Left renal cortex interstitium (tissue), 4 donors: ENCODE measurements at regions not wholly inside any gene's neighbourhood (a gene's known extent, or its start where the extent isn't known, plus 50 kb on each side); places are given as distances from the start of the nearest gene placed in this dataset.

ENCODE experiments used
- DNase-seq, 4 donors: peaks; one replicate each; pipeline ENCODE4 v3.0.0-alpha.2; 2013; ENCODE audit warnings: low read depth in 4 of 4, low spot score in 2 of 4, missing footprints in 1 of 4

DNA sequence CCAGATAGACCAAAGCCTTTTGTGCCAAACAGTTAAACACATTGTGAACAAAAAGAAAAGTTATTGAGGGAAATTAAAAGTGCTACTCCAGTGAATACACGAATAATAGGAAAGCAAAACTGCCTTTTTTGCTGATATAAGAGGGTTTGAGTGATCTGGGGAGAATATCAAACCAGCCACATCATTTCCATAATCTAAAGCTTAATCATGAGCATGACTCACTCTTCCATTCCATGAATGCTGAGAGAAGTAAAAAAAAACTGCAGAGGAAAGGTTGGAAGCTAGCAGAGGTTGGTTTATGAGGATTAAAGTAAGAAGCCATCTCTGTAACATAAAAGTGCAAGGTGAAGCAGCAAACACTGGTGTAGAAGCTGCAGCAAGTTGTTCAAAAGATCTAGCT is 350.6 kb upstream of the NCAM2 start:
- DNase-seq, result no peak

DNA sequence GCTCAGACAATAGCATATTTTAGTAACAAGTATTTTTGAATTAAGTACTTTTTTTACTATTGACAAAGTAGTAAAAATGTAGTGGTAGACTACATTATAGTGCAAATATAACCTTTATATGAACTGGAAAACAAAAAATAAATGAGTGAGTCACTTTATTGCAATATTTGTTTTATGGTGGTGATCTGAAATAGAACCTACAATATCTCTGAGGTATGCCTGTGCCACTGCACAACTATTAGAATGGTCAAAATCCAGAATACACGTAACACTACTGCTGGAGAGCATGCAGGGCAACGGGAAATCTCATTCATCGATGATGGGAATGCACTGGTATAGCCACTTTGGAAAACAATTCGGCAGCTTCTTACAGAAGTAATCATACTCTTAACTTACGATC is 349.0 kb upstream of the NCAM2 start:
- DNase-seq, result no peak

DNA sequence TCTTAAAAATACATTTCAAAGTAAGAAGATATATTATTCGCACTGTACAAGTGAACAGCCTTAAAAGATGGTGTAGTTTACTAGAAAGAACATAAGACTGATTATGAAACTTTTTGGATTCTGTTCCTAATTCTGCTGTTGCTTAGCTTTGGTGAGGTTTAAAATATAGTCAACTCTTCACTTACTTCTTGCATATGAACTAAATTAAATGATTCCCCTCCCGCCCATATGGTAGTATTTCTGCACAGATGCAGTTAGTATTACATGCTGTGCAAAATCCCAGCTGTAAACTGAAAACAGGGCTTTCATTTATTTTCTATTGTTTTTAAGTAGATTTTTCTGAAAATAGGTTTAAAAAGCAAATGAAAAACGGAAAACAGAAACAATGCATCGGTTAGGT is 345.4 kb upstream of the NCAM2 start:
- no peak for DNase-seq

DNA sequence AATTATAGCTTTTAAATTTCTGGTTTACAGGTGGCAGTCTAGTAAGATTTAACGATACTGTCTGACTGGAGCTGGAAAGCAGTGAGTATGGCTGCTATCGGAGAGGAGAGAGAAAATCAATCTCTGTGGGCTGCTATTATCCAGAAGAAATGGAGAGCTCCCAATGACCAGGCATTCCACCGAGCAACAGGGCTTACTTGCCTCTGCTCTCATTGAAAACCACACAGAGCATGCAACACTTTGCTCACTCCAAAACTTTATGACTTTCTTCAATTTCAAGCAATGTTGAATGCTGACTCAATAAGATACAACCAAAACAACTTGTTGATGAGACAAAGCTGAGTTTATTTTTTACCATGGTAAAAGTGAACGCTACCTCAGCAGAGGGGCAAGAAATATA is 337.0 kb upstream of the NCAM2 start:
- no peak for DNase-seq

DNA sequence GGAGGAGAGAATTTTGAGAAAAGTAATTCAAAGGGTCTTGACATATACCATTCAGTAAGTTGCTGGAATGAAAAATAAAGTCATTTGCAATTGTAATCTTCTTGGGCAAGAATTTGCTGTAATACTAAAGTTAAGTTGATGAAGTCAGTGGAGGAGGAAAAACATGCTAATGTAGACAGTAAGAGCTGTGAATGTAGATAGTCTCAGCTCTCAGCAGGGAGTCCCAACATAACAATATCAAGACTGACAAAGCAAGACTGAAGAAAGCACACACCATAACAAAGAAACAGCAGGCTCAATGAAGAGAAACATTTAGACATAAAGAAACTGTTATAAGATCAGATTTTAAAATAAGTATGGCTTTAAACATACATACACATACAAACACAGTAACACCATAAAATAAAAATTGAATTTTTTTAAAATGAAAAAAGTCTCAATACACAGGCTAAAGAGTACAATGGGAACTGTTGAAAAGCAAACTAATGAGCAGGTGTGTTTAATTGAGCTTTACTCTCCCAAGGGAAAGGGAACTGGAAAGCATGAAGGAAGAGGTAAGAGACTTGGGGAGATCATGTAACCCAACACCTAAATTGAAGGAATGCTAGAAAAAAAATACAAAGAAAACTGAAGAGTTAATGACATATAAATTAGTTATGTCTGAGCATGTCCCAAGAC is 336.3 kb upstream of the NCAM2 start:
- DNase-seq, result no peak

DNA sequence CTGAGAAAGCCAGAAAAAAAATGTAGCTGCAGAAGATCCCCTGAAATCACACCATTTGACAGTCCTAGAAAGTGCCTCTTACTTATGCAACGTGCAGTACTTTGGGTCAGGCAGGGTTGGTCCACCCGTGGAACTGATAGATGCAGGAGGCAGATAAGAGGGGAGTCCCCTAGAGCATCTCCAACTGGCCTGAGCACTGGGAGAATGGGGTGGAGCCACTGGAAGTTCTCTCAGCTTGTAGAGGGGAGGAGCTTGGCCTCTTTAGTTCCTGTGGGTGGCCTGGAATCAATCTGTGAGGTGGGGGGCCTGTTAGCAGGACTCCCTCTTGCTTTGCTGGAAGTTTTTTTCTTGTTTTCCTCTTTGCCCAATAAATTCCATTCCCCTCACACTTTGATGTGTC is 335.7 kb upstream of the NCAM2 start:
- DNase-seq, result no peak

DNA sequence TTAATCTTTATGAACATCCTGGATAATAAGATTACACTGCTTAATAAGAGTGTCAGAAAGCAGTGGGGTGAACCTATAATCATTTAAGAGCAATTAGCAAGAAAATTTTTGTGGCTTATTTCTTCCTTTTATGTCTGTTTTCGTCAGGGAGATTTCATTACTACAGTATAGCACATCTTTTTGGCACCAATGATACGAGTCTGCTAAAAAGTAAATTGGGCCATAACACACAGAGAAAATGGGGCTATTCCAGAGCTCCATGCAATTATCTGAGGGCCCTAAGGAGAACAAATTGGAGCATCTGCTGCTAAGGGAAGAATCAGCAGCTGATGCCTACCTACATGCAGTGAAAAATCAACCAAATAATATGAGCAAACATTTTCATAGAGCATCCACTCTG is 330.3 kb upstream of the NCAM2 start:
- DNase-seq, result no peak

DNA sequence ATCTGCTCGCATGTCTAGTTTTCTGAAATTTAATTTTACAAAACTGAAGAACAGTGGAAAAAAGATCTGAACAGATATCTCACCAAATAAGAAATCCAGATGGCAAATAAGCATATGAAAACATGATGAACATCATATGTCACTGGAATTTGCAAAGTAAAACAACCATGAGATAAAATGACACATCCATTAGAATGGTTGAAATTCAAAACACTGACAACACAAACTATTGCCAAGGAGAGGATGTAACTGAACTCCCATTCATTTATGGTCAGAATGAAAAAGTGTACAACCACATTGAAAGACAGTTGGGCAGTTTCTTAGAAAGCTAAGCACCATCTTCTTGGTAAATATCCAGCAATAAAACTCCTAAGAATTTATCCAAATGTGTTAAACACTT is 312.7 kb upstream of the NCAM2 start:
- no peak for DNase-seq

DNA sequence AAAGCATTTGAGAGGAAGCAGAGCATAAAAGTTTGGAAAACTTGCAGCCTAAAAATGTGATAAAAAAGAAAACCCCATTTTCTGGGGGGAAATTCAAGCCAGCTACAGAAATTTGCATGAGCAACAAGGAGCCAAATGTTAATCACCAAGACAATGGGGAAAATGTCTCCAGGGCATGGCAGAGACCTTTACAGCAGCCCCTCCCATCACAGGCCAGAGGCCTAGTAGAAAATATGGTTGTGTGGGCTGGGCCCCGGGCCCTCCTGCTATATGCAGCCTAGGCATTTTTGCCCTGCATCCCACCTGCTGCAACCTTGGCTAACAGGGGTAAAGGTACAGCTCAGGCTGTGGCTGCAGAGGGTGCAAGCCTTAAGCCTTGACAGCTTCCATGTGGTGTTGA is 299.6 kb upstream of the NCAM2 start:
- no peak for DNase-seq

DNA sequence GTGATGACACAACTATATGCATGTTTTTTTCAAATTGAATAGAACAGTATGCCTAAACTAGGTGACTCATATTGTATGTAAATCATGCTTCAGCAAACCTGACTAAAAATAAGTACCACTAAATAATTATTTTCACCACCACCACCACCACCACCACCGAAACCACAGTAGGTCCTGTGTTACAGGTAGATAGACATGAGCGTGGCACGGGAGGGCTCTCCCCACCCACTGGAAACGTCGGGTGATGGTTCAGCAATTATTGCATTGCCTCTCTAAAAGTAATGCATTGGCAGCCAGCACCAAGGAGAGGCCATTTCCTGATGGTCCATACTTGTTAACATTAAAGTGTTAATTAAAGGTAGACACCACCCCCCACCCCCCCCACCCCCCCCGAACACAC is 297.0 kb upstream of the NCAM2 start:
- no peak for DNase-seq

DNA sequence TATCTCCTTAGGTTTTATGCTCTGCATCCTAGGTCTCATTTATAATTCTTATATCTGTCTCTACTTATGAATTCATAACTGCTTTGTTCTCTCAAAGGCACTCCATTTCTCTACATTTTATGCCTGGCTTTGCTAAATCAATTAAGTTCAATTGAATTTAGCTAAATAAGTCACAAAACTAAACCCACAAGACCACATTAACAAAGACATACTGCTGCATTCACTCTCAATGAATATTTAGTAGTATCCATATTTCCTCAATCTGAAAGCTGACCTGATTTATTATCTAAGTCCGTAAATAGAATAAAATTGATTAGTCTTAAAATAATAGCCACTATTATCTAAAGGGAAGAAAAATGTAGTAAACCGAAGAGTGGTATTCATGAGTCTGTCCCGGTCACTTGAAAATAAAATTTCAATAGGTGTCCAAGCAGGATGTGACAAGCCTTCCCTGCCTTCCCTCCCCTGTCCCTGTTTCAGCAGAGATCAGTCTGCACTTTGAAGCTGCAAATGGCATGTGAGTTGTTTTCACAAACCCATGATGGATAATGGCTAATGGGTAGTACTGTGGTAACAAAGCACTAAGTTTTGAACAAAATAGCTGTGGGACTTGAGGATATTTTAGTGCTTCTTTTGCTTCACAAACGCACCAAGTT is 295.0 kb upstream of the NCAM2 start:
- no peak for DNase-seq

DNA sequence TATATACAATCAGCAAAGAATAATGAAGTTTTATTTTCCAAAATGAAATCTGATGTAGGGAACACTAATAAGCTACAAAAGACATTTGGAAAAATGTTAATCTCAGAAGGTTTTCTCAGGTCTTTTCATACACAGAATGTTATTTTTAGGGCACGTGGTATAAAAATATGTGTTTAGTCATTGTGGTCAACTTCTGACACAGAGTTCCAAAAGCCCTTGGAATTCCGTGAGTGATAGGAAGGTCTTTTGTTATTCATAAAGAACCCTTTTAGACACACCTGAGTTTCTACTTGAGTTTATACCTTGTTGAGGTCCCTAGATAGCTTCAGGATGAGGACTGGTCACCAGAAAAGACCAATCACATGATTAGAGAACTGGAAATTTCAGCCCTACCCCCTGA is 277.6 kb upstream of the NCAM2 start:
- DNase-seq, result no peak

DNA sequence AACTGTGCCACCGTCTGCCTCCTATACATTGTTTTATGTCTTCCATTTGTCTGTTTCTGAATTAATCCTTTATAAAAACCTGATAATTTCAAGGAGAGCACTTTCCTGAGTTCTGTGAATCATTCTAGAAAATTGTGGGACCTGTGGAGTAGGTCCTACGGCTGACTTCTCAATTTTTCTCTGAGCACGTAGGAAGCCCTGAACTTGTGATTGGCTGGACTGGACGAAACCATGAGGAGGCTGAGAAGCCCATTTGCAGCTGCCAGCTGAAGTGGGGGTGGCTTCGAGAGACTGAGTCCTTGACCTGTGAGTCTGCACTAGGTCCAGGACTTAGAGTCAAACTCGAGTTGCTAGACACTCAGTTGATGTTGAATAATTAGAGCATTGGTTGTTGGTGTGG is 277.1 kb upstream of the NCAM2 start:
- no peak for DNase-seq

DNA sequence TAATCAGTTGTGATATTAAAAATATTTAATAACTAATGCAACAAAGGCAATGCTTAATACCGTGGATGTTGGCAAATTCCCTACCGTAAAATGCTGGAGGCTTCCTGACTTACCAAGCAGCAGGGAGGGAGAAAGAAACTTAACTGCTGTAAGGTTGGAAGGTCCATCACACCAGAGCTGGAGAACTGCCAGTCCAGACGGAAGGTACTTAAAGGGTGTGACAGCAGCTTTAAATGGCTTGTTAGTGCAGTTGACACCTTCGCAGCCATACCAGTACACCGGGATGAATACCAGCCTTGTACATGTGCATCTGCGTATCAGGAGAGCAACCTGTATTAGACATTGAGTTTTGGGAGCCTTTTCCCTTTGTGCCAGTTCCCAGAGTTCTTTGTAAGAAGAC is 269.5 kb upstream of the NCAM2 start:
- DNase-seq, result no peak

DNA sequence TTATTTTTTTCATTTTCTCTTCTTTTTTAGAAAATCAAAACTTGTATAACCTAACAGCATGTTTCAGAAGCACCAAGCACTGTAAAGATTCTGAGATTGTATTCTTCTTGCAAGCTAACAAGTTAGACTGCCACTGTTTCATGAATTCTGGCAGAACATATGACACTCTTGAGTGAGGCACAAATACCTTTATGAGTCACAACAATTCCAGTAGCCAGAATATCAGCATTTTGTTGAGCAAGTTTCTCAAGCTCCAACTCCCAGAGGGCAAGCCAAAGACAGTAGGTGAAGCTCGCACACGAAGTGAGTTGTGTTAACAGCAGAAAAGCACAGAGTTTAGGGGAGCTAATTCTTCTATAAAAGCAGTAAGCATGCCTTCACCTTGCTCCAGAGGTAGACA is 268.8 kb upstream of the NCAM2 start:
- no peak for DNase-seq

DNA sequence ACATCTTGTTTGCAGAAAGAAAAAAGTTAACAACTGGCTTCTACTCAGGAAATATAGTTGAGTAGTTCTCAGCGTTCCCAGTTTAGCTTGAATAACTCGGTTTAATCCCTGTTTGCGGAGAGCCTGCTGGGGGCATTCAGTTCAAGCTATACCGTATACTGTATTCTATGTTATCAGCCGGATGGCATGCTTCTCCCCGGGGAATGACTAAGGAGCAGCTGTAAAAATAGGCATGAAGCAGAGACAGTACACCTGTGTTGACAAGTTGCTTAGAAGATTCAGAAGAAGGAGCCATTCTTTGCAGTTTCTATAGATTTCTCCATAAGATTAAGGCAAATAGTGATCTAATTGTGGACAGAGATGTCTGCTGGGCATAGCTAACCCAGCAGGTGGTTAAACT is 267.8 kb upstream of the NCAM2 start:
- no peak for DNase-seq

DNA sequence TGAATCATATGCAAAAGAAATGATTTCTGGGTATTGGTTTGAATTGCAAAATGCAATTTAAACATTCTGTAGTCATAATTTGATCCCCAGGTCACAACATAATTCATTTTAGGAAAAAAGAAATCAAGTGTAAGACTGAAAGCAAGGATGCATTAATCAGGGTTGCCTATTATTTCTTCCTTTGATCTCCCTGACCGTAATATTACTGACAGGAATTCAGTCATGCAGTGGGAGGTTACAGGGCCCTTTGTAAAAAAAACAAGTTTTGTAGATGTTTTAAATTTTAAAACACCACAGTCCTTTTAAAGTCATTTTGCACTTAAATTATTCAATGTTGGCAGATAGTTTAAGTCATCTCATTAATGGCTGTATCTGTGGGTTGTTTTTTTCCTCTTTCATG is 263.0 kb upstream of the NCAM2 start:
- no peak for DNase-seq

DNA sequence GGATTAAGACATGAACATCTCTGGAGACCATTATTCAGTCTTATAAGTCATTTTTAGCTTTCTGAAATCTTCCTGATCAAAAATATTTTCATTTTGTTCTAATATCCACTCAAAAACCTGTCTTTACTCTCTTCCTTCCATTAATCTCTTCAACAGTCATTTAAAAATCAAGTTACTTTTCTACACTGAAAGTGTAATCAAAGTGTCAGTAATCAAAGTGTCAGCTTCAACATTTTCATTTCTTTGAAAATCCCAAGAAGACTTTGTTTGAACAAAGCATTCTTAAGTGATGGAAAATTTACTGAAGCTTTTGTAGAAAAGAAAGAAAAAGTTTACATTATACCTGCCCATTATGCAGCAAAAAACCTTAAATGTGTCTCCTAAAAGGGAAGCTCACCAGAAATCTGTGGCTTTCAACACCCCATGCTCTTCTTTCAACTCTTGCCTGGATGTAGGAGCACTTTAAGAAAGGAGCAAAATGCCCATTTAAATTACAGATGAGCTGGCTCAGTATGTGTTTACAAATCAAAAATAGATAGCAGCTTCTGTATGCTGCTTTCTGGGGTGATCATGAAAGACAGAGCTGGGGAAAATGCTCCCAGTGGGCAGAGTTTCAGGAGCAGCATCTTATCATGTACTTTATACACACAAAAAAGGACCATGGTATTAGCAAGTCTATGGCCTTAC is 260.8 kb upstream of the NCAM2 start:
- DNase-seq, result no peak

DNA sequence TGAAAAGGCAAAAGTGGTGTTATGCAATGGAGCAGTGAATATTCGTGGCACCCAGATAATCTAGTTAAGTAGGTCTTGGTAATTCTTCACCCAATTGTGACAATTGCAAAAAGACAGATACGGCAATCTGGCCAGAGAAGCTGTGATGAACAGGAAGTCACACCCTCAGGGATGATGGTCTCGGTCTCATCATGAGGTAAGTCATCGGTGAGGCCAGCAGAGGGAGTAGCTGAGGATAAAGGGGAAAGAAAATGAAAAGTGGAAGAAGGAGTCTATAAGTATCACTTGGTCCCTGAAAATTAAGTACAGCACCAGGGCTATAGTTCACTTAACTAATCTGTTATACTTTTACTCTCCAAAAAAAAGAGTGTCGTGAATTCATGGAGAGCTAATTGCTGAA is 258.8 kb upstream of the NCAM2 start:
- DNase-seq, result no peak

DNA sequence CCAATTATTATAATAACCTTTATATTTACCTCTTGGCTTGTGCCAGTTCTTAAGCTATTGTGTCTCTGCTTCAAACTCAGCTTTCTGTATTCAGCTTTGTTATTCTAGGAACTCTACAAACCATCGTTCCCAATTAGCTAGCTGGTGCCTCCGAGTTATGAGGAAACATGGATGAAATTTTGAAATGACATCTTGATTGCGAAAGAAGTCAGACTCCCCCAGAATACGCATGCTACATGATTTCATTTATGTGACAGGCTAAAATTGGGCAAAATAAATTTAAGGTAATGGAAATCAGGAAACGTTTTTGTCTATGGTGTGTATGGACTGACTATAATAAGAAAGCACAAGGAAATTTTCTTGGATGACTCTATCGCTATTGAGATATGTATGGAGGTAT is 256.8 kb upstream of the NCAM2 start:
- DNase-seq, result no peak

DNA sequence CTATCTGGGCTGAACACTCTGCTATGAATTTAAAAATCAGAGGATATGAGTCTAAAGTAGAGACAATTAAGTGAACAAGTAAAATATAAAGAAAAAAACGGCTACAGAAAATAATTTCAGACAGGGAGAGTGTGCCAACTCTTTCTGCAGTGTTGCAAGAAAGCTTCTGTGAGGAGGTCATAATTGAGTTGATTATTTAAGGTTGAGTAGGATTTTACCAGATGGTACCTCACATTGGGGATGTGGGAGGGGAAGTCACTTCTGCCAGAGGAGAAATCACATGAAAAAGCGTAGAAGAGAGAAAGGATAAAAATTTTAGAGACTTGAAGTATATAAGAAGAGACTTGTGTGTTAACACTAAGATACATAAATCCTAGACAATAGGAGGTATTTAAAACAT is 238.0 kb upstream of the NCAM2 start:
- no peak for DNase-seq

DNA sequence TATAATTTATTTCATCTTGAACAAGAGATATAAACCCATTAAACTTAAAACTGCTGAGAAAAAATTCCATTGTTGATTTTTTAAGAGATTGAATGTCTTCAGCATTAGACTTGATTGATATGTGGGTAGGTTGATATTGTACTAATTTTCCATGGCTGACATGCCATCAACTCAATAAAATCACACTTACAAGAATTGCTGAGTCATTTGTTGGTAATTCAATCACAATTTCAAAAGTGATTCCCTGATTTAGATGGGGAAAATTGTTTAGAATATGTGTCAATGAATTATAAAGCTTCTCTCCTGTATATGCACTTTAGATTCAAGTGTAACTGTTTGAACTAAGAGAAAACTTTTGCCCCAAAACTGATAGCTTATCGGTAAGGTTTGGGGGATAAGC is 223.5 kb upstream of the NCAM2 start:
- no peak for DNase-seq
